Lung microvascular endothelial cell (primary cell): ENCODE measurements at regions not wholly inside any gene's neighbourhood (a gene's known extent, or its start where the extent isn't known, plus 50 kb on each side); places are given as distances from the start of the nearest gene placed in this dataset.
A peak's percentile ranks its signal among the peaks of the same experiment; 100 is the strongest.

ENCODE experiments used
- DNase-seq, 2 donors: peaks; one replicate each; pipeline versions ENCODE4 v3.0.0 to v3.0.0-alpha.2; 2010; ENCODE audit warnings: low read depth in 2 of 2

DNA sequence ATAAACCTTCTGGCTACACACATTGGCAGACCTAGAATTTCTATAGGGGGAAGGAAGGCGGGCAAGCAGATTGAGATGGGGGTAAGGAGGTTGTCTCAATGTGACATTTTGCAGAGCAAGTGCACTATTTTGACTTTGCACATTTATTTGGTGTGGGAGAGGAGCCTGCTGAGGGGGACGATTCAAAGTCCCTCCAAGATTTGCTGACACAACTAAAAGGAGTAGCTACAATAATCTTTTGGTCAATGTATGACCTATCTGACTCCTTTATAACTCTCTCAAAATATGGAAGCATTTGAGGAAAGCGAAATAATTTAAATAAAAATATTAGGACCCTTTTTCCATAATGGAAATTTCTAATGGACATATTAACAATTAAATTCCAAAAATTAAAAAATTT lies 274.9 kb upstream of the PPARGC1A start:
- no peak for DNase-seq

- peak in 1 of 2 donors; percentile 1 for DNase-seq
Measured at GRCh38 chr4:24164054-24164693, 274.3 kb upstream of the PPARGC1A start.

GRCh38 chr4:24163314-24163713 lies 273.5 kb upstream of the PPARGC1A start:
- no peak for DNase-seq

GRCh38 chr4:24160358-24160757 lies 270.5 kb upstream of the PPARGC1A start:
- no peak for DNase-seq

GRCh38 chr4:24158031-24158430 lies 268.2 kb upstream of the PPARGC1A start:
- peak in 1 of 2 donors; percentile 23 for DNase-seq

DNA sequence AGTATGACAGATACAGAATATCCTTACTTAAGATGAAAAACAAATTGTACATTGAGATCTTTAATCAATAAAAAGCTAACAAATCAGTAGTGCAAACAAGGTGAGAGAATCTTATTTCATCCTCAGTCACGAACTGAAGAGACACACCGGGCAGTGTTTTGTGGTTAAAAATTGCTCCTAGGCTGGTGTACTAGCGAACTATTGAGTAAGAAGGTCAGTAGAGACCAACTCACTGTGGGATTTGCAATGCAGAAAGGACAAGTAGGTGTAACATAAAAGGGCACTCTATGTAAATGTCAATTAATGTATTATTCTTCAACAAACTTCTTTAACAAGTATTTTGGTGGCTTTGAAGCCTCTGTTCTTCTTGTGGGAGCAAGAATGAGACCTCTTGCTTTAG lies 260.2 kb upstream of the PPARGC1A start:
- no peak for DNase-seq

GRCh38 chr4:24146127-24146526 lies 256.3 kb upstream of the PPARGC1A start:
- no peak for DNase-seq

DNA sequence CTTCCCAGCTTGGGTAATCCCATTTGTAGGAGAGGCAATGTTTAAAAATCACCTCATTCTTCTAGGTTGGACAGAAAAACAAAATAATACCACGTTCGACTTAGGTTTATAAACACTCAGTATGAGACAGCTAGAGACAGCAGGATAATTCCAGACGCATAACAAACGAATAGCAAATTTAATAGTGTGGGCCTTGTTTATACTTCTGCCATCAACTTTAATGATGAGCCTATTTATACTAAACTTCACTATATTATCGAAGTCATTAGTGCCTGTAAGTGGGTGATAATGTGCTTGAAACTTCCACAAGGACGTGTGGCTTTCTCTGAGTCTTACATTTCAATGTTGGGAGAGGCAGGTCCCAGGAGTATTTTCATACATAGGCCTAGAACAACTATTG lies 255.7 kb upstream of the PPARGC1A start:
- DNase-seq: no peak

GRCh38 chr4:24144381-24144780 lies 254.5 kb upstream of the PPARGC1A start:
- no peak for DNase-seq

- no peak for DNase-seq
Measured at GRCh38 chr4:24143741-24144140, 253.9 kb upstream of the PPARGC1A start.

- no peak for DNase-seq
Measured at GRCh38 chr4:24141836-24142235, 252.0 kb upstream of the PPARGC1A start.

DNA sequence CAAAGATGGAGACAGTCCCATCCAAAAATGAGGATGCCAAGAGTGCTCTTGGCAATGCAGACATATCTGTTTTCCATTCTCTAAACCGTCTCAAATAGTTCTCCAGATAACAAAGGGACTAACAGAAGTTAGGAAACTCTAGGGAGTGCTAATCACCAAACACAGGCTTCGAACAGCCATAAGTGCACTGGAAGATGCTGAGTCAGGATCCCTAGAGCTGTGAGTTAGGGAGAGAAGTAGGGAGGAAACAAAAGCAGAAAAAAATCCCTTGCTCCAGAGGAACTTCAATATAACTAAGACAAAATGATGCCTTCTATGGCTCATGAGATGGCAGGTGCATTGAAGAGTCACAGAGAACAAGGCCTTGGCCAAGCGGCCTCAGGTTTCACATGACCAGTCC lies 251.0 kb upstream of the PPARGC1A start:
- DNase-seq: no peak

DNA sequence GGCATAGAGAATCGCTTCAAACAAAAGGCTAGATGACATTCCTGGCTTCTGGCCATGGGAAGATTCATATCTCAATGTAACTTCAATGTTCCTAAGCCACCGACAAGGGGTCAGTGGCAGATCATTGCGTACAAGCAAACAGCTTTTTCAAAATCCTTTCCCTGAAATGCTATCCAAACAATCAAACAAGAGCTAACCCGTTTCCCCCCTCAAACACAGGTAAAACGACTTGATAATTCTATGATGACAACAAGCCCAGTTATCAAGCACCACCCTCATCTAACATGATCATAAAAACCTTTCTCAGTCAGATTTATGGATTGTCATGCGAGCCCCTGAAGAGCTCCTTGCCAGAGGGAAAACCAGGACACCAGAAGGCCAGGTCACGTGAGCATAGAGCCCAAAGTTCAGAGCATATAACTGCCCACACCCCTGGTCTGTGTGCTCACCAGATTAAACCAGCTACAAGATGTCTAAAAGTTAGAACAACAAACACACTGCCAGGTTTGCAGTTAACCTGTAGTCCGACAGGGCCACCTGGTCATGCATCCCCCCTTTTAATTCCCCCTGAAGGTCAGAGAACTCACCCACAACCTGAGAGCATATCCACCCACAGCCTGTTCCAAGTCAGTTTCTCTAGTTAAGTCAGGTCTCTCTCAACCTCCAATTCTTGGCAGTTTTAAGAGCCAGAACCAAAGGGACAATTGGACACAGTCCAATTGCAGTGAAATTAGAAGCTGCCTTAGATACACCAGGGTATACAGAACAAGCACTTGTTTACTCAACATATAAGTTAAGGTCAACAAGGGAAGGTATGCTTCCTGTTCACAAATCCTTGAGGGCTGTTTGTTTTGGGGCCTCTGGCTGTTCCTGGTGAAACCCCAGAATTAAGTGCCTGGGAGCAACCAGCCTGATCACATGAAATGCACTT lies 248.1 kb upstream of the PPARGC1A start:
- no peak for DNase-seq

DNA sequence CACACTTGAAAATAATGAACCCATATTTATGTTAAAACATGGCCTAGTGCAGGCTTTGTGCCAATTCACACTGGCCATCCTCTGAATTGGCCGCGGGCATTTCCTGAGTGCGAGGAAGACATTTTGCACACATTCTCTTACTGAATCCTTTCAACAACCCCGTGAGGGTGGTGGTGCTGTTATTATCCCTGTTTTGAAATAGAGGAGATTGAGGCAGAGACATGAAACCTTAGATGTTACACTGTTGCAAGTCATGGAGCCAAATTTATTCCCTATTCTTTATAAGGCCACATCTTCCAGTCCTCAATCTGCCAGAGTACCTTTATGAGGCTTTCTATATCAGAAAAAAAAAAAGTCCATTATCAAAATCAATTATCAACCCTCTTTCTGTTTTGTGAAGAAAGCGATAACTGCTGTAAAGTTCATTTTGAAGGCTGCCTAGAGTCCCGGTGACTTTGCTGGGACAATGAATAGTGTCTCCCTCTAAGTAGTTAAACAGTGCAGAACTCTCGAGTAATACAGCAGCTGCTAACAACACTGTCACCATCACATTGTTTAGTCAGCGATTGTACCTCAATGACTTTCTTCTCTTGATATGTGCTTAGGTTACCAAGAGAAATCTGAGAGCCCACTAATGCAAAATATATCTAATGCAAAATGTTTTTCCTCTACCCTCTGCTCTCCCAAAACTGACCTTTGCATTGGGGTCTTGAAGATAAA lies 242.3 kb upstream of the PPARGC1A start:
- DNase-seq: no peak

GRCh38 chr4:24130637-24131036 lies 240.8 kb upstream of the PPARGC1A start:
- no peak for DNase-seq

GRCh38 chr4:24126776-24127175 lies 236.9 kb upstream of the PPARGC1A start:
- DNase-seq: no peak

DNA sequence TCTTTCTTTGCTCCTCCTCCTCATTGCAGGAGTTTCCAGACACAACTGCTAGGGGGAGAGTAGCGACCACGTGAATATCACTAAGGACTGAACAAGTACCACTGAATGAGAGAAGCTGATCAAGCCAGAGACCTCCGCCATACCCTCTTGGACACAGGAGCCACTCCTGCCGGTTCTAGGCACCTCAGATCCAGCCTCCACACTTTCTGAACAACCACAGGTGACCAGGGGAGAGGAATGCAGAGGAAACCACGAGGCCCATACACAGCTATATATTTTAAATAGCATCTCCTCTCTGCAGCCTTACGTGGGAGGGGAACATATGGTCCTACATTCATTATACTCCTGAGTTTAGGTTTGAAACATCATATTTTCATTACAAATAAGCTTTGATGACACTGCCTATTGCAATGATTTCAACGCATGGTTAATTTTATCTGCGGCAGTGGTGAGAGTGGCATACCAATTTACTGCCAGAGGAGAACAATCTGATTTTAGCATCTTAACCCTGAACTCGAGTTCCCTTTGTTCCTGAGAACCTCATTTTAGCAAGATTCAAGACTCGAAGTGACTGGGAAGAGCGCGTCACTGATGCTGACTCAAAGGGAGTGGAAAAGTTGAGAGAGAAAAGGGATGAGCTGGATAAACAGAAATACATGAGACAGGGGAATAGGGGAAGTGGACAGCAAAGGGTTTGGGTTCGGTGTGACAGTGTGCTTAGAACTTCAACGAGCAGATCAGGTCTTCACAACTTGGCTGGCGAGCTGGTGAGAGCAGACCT lies 231.7 kb upstream of the PPARGC1A start:
- DNase-seq: no peak

DNA sequence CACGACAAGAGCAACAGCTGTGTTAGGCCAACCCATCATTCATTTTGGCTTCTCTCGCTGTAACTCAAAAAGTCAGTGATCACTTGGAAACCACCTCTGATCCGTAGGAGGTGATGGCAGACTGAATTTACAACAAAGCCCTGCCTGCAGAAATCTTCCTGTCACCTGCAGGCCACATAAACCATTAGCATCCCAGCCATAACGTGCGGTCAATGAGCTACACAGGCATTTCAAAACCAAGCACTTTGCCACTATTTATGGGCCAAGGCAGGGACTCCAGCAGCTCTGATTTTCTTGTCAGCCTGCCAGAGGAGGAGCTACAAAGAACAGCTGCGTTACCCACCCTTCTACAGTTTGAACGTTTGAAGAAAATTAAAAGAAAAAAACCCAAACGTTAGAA lies 228.1 kb upstream of the PPARGC1A start:
- no peak for DNase-seq

GRCh38 chr4:24116107-24116506 lies 226.3 kb upstream of the PPARGC1A start:
- DNase-seq: no peak

DNA sequence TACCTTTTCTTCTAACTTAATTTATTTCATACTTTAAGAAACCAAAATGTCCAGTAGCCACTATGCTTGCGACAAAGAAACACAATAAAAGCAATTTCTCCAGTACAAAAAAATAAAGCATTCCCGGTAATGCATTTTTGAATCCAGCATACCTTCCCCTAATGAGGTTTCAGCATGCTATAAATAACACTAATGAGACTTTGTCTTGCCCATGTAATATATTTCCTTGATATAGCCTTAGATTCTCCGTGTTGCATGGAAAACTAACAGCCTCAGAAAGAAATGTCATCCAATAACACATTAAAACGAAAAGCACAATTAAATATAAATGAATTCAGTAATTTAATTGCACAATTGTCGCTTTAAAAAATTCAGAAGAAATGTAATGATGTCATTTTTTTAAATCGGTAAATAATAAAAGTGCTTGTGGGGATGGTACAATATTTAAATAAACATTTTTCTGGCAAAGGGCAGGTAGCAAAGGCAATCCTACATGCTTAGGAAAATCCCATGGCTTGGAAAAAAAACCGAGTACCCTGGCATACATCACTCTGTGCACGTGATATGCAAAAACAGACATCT lies 225.2 kb upstream of the PPARGC1A start:
- no peak for DNase-seq

DNA sequence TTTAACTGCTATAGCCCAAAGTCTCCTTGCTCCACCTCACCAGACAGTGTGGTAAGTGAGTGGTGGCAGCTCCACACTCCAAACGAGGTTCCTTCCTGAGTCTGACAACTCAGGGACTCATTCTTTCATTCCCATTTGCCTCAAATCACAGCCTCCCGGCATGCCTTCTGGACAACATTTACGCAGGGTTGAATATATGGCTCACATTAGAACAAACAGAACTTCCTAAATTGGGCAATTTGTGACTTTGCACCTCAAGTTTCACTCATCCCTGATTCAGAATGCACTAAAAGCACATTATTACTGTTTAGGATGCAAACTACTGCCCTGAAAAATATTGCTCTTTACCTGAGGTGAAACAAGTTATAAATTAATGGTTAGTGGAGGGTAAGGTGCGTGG lies 224.6 kb upstream of the PPARGC1A start:
- no peak for DNase-seq
